H1 (cell line): ENCODE measurements at regions not wholly inside any gene's neighbourhood (a gene's known extent, or its start where the extent isn't known, plus 50 kb on each side); places are given as distances from the start of the nearest gene placed in this dataset.

Experiments used
- CTCF ChIA-PET: fragments of 300-600 bp; sonication (Branson Sonifier 250); formaldehyde crosslinking; loops from one replicate; lab custom pipeline; 2021; ENCODE audit not compliant: partially characterized antibody; lab: Charles Lee
- POLR2A ChIA-PET: fragments of 300-600 bp; sonication (Branson Sonifier 250); formaldehyde crosslinking; loops from one replicate; lab custom pipeline; 2021; ENCODE audit warnings: inconsistent platforms; ENCODE audit not compliant: partially characterized antibody; lab: Charles Lee
- DNase-seq, 2 experiments: peaks; one replicate each; pipeline versions ENCODE4 v3.0.0 to v3.0.0-alpha.2; 2010 to 2022; ENCODE audit warnings: low spot score in 2 of 2, low read depth in 1 of 2, mixed read lengths in 1 of 2
- FAIRE-seq: peaks from 2 replicates; lab custom pipeline; 2011; peaks lifted over from hg19 to GRCh38; lab: Jason Lieb, UNC
- H2AFZ ChIP-seq: 2 replicates; pipeline ENCODE4 v1.8.1; 2012; ENCODE audit warnings: low read length, inconsistent platforms
- H2AK5ac ChIP-seq: 2 replicates; pipeline ENCODE4 v1.6.1; 2013; ENCODE audit warnings: low read depth, low read length
- H2BK120ac ChIP-seq: replicated peaks from 2 replicates; pipeline ENCODE3; 2013; ENCODE audit warnings: low read depth, low read length, inconsistent platforms
- H2BK12ac ChIP-seq: 2 replicates; pipeline ENCODE4 v1.6.1; 2013; ENCODE audit warnings: low read depth, low read length
- H2BK15ac ChIP-seq: 2 replicates; pipeline ENCODE4 v1.6.1; 2013; ENCODE audit warnings: low read length
- H2BK20ac ChIP-seq: 2 replicates; pipeline ENCODE4 v1.6.1; 2013; ENCODE audit warnings: low read length
- H2BK5ac ChIP-seq: 2 replicates; pipeline ENCODE4 v1.6.1; 2013; ENCODE audit warnings: low read depth, low read length
- H3K14ac ChIP-seq: 2 replicates; pipeline ENCODE4 v1.6.1; 2013; ENCODE audit warnings: inconsistent platforms; ENCODE audit not compliant: insufficient read length
- H3K18ac ChIP-seq: 2 replicates; pipeline ENCODE4 v1.6.1; 2013; ENCODE audit warnings: low read length; ENCODE audit errors: extremely low read depth
- H3K23ac ChIP-seq: 2 replicates; pipeline ENCODE4 v1.6.1; 2013; ENCODE audit warnings: inconsistent platforms; ENCODE audit not compliant: insufficient read length
- H3K23me2 ChIP-seq: 2 replicates; pipeline ENCODE4 v1.6.1; 2013; ENCODE audit warnings: low read depth, low read length
- H3K27ac ChIP-seq: 2 replicates; pipeline ENCODE4 v1.6.1; 2011; ENCODE audit warnings: low read depth, low read length, inconsistent platforms
- H3K27me3 ChIP-seq, 4 experiments: replicated peaks in 1 of 4; 1 replicate in 1 of 4; 2 replicates in 3 of 4; pipeline versions ENCODE4 v1.6.1 to v1.8.1; 2011 to 2013; ENCODE audit warnings: low read length in 3 of 4, mild to moderate bottlenecking in 3 of 4, inconsistent platforms in 2 of 4, mixed read lengths in 2 of 4, moderate library complexity in 1 of 4; ENCODE audit not compliant: control insufficient read depth in 3 of 4, insufficient read depth in 3 of 4; ENCODE audit errors: extremely low read depth in 1 of 4
- H3K36me3 ChIP-seq, 4 experiments: 2 replicates each; pipeline versions ENCODE4 v1.6.1 to v1.8.1; 2011 to 2013; ENCODE audit warnings: mild to moderate bottlenecking in 4 of 4, low read length in 3 of 4, moderate library complexity in 2 of 4, control low read depth in 1 of 4, inconsistent platforms in 1 of 4; ENCODE audit not compliant: insufficient read depth in 4 of 4, control insufficient read depth in 2 of 4
- H3K4ac ChIP-seq: replicated peaks from 2 replicates; pipeline ENCODE3; 2013; ENCODE audit warnings: low read length, low read depth, mixed read lengths, inconsistent platforms; ENCODE audit not compliant: insufficient read length
- H3K4me1 ChIP-seq, 4 experiments: replicated peaks in 1 of 4; 1 replicate in 1 of 4; 2 replicates in 3 of 4; pipeline versions ENCODE4 v1.6.1 to v1.8.1; 2011 to 2013; ENCODE audit warnings: low read length in 3 of 4, inconsistent platforms in 2 of 4, mixed read lengths in 1 of 4; ENCODE audit not compliant: insufficient read depth in 4 of 4, control insufficient read depth in 3 of 4
- H3K4me2 ChIP-seq, 2 experiments: 2 replicates each; pipeline versions ENCODE4 v1.6.1 to v1.8.1; 2011 to 2013; ENCODE audit warnings: low read depth in 2 of 2, low read length in 2 of 2, control low read depth in 1 of 2, inconsistent platforms in 1 of 2, mild to moderate bottlenecking in 1 of 2; ENCODE audit not compliant: insufficient read depth in 1 of 2
- H3K4me3 ChIP-seq, 4 experiments: fragments of 200-600, 300-600 bp in 1 of 4; sonication (generic), shearing (Covaris generic), sonication (Bioruptor Twin) in 1 of 4; 2 replicates each; pipeline versions ENCODE4 v1.5.1 to v1.8.1; 2011 to 2016; ENCODE audit warnings: low read length in 4 of 4, low read depth in 3 of 4, control low read depth in 2 of 4, inconsistent platforms in 2 of 4, mild to moderate bottlenecking in 2 of 4, mixed read lengths in 1 of 4, moderate library complexity in 1 of 4; ENCODE audit not compliant: insufficient read depth in 2 of 4; ENCODE audit errors: extremely low read depth in 1 of 4
- H3K56ac ChIP-seq: replicated peaks from 2 replicates; pipeline ENCODE3; 2013; ENCODE audit warnings: low read depth, mild to moderate bottlenecking, mixed read lengths, low read length, inconsistent platforms; ENCODE audit not compliant: insufficient read length
- H3K79me1 ChIP-seq: 2 replicates; pipeline ENCODE4 v1.6.1; 2013; ENCODE audit warnings: low read depth, low read length, control low read depth
- H3K79me2 ChIP-seq, 2 experiments: 2 replicates each; pipeline versions ENCODE4 v1.6.1 to v1.8.1; 2012 to 2013; ENCODE audit warnings: low read length in 2 of 2, mild to moderate bottlenecking in 2 of 2, inconsistent platforms in 1 of 2; ENCODE audit not compliant: insufficient read depth in 2 of 2, control insufficient read depth in 1 of 2
- H3K9ac ChIP-seq, 4 experiments: replicated peaks in 1 of 4; 1 replicate in 1 of 4; 2 replicates in 3 of 4; pipeline versions ENCODE4 v1.6.1 to v1.8.1; 2011 to 2013; ENCODE audit warnings: low read depth in 3 of 4, low read length in 3 of 4, control low read depth in 2 of 4, mild to moderate bottlenecking in 2 of 4, moderate library complexity in 2 of 4, inconsistent platforms in 1 of 4; ENCODE audit errors: extremely low read depth in 1 of 4
- H3K9me3 ChIP-seq, 2 experiments: 2 replicates each; pipeline versions ENCODE4 v1.6.1 to v1.8.1; 2012 to 2013; ENCODE audit warnings: mild to moderate bottlenecking in 2 of 2, moderate library complexity in 2 of 2, control low read depth in 1 of 2, inconsistent platforms in 1 of 2, low read depth in 1 of 2, low read length in 1 of 2, mixed read lengths in 1 of 2; ENCODE audit not compliant: insufficient read depth in 2 of 2
- H4K20me1 ChIP-seq, 2 experiments: replicated peaks in 1 of 2; 2 replicates each; pipeline versions ENCODE3 to v1.8.1; 2011 to 2013; ENCODE audit warnings: inconsistent platforms in 2 of 2, low read length in 2 of 2, mild to moderate bottlenecking in 1 of 2; ENCODE audit not compliant: insufficient read depth in 2 of 2, control insufficient read depth in 1 of 2
- H4K5ac ChIP-seq: 2 replicates; pipeline ENCODE4 v1.6.1; 2013; ENCODE audit warnings: low read length, low read depth, mixed read lengths, inconsistent platforms; ENCODE audit not compliant: insufficient read length
- H4K8ac ChIP-seq: 2 replicates; pipeline ENCODE4 v1.8.0; 2013; ENCODE audit warnings: mild to moderate bottlenecking, moderate library complexity, low read length, inconsistent platforms; ENCODE audit not compliant: insufficient read depth; ENCODE audit errors: extremely low read depth
- H4K91ac ChIP-seq: replicated peaks from 2 replicates; pipeline ENCODE3; 2013; ENCODE audit warnings: low read length, mixed read lengths, inconsistent platforms; ENCODE audit not compliant: insufficient read length
- TBP ChIP-seq: IDR thresholded peaks from 2 replicates; pipeline ENCODE4 v1.6.1; 2011; ENCODE audit warnings: low read depth, low read length, improper control_type of control experiment
- TCF12 ChIP-seq: IDR thresholded peaks from 2 replicates; pipeline ENCODE4 v1.6.1; 2011; ENCODE audit warnings: low read depth, mild to moderate bottlenecking, low read length
- WGBS, 2 experiments: shearing (Covaris generic) in 1 of 2; methylation state at CpG; one replicate each; pipeline versions ENCODE4 v1.1.6 to v1.1.7; 2013 to 2015; ENCODE audit warnings: low lambda C conversion rate in 2 of 2, mixed read lengths in 2 of 2, inconsistent platforms in 1 of 2, low coverage in 1 of 2, missing lambda C conversion rate in 1 of 2; ENCODE audit not compliant: insufficient replicate concordance in 2 of 2, insufficient coverage in 1 of 2, insufficient read length in 1 of 2; ENCODE audit errors: extremely low coverage in 1 of 2, missing lambda C conversion rate in 1 of 2; 5-methylcytosine and 5-hydroxymethylcytosine counted together

DNA sequence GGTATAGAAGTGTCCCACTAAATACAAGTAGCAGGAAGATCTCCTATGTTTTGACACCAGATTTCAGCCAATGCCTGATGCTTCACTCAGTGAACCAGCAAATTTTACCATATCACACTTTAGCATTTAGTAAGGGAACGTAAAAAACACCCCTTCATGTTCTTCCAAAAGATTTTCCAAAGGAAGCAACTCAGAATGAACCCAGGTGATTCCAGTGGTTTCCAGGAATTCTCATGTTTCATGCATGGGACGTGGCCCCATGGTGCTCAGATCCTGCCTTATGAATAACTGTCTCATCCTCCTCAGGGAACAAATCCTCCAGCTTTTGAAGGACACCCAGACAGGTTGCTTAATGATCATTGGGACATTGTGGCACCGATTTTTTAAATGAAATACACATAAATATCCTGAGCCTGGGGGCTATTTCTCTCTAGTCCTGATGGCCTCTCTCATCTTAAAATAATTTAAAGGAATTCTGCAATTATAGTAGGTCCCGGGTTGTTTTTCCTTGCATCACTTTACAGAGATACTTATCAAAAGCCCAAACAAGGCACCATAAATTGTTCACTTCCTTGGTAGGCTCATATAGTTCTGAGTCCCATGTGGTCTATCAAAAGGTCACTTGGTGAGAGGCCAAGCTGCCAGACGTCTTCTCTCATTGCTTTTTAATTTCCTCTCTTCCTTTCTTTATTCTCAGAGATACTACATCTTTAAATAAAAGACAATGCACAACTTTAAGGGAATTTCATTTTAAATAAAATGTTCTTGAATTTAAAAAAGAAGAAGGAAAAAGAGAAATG, 261.0 kb downstream of the ZNF516 start:
- Histone ChIP-seq H3K36me3 (no peaks in the 10 kb centered on the region), H3K79me2 (no peaks in the 10 kb centered on the region), H2BK120ac (no peak overlapping the region), H3K27me3 (no peaks in the 10 kb centered on the region), H3K9me3 (peaks cover 0 to 6% of the 10 kb centered on the region in 2 experiments; a peak in 2 of 4 replicates), H3K56ac (no peak overlapping the region), H4K5ac (no peak overlapping the region), H3K18ac (no peak overlapping the region), H3K27ac (no peak overlapping the region), H3K4me1 (no peaks in the 10 kb centered on the region; a peak in 1 of 7 replicates), H3K4me2 (no peak overlapping the region), H2BK12ac (no peak overlapping the region), H3K23ac (no peak overlapping the region), H3K23me2 (no peaks in the 10 kb centered on the region), H4K91ac (no peak overlapping the region), H3K14ac (no peak overlapping the region), H2AK5ac (no peak overlapping the region), H4K20me1 (no peaks in the 10 kb centered on the region), H2AFZ (no peak overlapping the region), H2BK20ac (no peak overlapping the region), H3K9ac (no peak overlapping the region), H3K79me1 (no peaks in the 10 kb centered on the region; the same call in 1 of the 2 replicates), H3K4me3 (no peak overlapping the region), H3K4ac (no peak overlapping the region), H2BK5ac (no peak overlapping the region), H4K8ac (no peak overlapping the region), H2BK15ac (no peak overlapping the region)
- WGBS, 2 experiments, result 90% methylated on average over 5 of the region's 5 CpGs; no CpG with 5 or more reads in 1 of the 2 experiments
- TF ChIP-seq TBP (no peak), TCF12 (no peak)
- FAIRE-seq, result no peak
- DNase-seq, result no peak
- ChIA-PET CTCF (interaction anchor here (0.6 to 1.0 kb wide), 2 partner anchors 15 to 876 kb away, joined by 3 read pairs; no protein-coding TSS in a partner anchor), POLR2A (no interaction called here)
